H9 (cell line): ENCODE measurements at regions not wholly inside any gene's neighbourhood (a gene's known extent, or its start where the extent isn't known, plus 50 kb on each side); places are given as distances from the start of the nearest gene placed in this dataset.
A peak's percentile ranks its signal among the peaks of the same experiment; 100 is the strongest.

Experiments used
- DNase-seq: peaks from one replicate; pipeline ENCODE4 v3.0.0-alpha.2; 2017
- H2AFZ ChIP-seq: one replicate; pipeline ENCODE4 v1.6.1; 2013; ENCODE audit warnings: mild to moderate bottlenecking, low read length, control low read depth, moderate library complexity
- H2AK5ac ChIP-seq: 2 replicates; pipeline ENCODE4 v1.6.1; 2013; ENCODE audit warnings: low read length, control low read depth, mixed read lengths; ENCODE audit not compliant: insufficient read length
- H2BK120ac ChIP-seq: one replicate; pipeline ENCODE4 v1.6.1; 2013; ENCODE audit warnings: low read depth, mild to moderate bottlenecking, low read length, control low read depth, inconsistent platforms; ENCODE audit not compliant: poor library complexity, severe bottlenecking
- H2BK12ac ChIP-seq: 2 replicates; pipeline ENCODE4 v1.6.1; 2013; ENCODE audit warnings: low read length, control low read depth, mixed read lengths, low read depth; ENCODE audit not compliant: insufficient read length
- H2BK15ac ChIP-seq: 2 replicates; pipeline ENCODE4 v1.6.1; 2013; ENCODE audit warnings: low read depth, low read length, control low read depth
- H2BK20ac ChIP-seq: one replicate; pipeline ENCODE4 v1.6.1; 2013; ENCODE audit warnings: low read depth, mild to moderate bottlenecking, low read length, control low read depth, inconsistent platforms; ENCODE audit not compliant: poor library complexity, severe bottlenecking
- H2BK5ac ChIP-seq: 2 replicates; pipeline ENCODE4 v1.6.1; 2013; ENCODE audit warnings: low read length, control low read depth, mixed read lengths; ENCODE audit not compliant: insufficient read length
- H3K14ac ChIP-seq: 2 replicates; pipeline ENCODE4 v1.6.1; 2013; ENCODE audit warnings: low read length, control low read depth; ENCODE audit not compliant: insufficient read depth
- H3K18ac ChIP-seq: 2 replicates; pipeline ENCODE4 v1.6.1; 2013; ENCODE audit warnings: low read depth, mild to moderate bottlenecking, mixed read lengths, low read length, control low read depth; ENCODE audit not compliant: insufficient read length
- H3K23ac ChIP-seq: 2 replicates; pipeline ENCODE4 v1.6.1; 2013; ENCODE audit warnings: low read length, control low read depth, mixed read lengths, low read depth; ENCODE audit not compliant: insufficient read length
- H3K23me2 ChIP-seq: 2 replicates; pipeline ENCODE4 v1.6.1; 2013; ENCODE audit warnings: low read depth, mild to moderate bottlenecking, mixed read lengths, low read length, control low read depth; ENCODE audit not compliant: insufficient read length, poor library complexity, severe bottlenecking
- H3K27ac ChIP-seq: 2 replicates; pipeline ENCODE4 v1.5.1; 2013; ENCODE audit warnings: low read length, control low read depth, mixed read lengths, low read depth; ENCODE audit not compliant: insufficient read length
- H3K27me3 ChIP-seq: 2 replicates; pipeline ENCODE4 v1.6.1; 2013; ENCODE audit warnings: low read length, control low read depth, inconsistent platforms; ENCODE audit not compliant: insufficient read depth
- H3K4ac ChIP-seq: 2 replicates; pipeline ENCODE4 v1.6.1; 2013; ENCODE audit warnings: low read depth, mild to moderate bottlenecking, control low read depth, inconsistent platforms, low read length, moderate library complexity
- H3K4me1 ChIP-seq: 2 replicates; pipeline ENCODE4 v1.6.1; 2013; ENCODE audit warnings: low read length, control low read depth, inconsistent platforms; ENCODE audit not compliant: insufficient read depth
- H3K4me2 ChIP-seq: 2 replicates; pipeline ENCODE4 v1.6.1; 2013; ENCODE audit warnings: low read length, control low read depth, mixed read lengths; ENCODE audit not compliant: insufficient read length, insufficient read depth
- H3K56ac ChIP-seq: 2 replicates; pipeline ENCODE4 v1.6.1; 2013; ENCODE audit warnings: low read depth, mild to moderate bottlenecking, mixed read lengths, low read length, control low read depth; ENCODE audit not compliant: insufficient read length
- H3K79me1 ChIP-seq: 2 replicates; pipeline ENCODE4 v1.6.1; 2013; ENCODE audit warnings: low read depth, mild to moderate bottlenecking, moderate library complexity, low read length, control low read depth, inconsistent platforms; ENCODE audit not compliant: insufficient read depth, poor library complexity, severe bottlenecking
- H3K79me2 ChIP-seq: 2 replicates; pipeline ENCODE4 v1.6.1; 2013; ENCODE audit warnings: low read length, control low read depth, inconsistent platforms; ENCODE audit not compliant: insufficient read depth
- H3K9ac ChIP-seq: 2 replicates; pipeline ENCODE4 v1.6.1; 2013; ENCODE audit warnings: low read length, control low read depth, mixed read lengths; ENCODE audit not compliant: insufficient read length; ENCODE audit errors: extremely low read depth
- H3K9me3 ChIP-seq: one replicate; pipeline ENCODE4 v1.6.1; 2013; ENCODE audit warnings: low read depth, low read length, inconsistent platforms; ENCODE audit not compliant: control insufficient read depth
- H3T11ph ChIP-seq: one replicate; pipeline ENCODE4 v1.6.1; 2013; ENCODE audit warnings: mild to moderate bottlenecking, low read length, control low read depth, inconsistent platforms
- H4K20me1 ChIP-seq: one replicate; pipeline ENCODE4 v1.6.1; 2013; ENCODE audit not compliant: control insufficient read depth, insufficient read length, insufficient read depth
- H4K5ac ChIP-seq: 2 replicates; pipeline ENCODE4 v1.6.1; 2013; ENCODE audit warnings: low read depth, mild to moderate bottlenecking, mixed read lengths, low read length, control low read depth; ENCODE audit not compliant: insufficient read length
- H4K8ac ChIP-seq: replicated peaks from 2 replicates; pipeline ENCODE4 v1.6.1; 2013; ENCODE audit warnings: low read length, control low read depth, mixed read lengths, low read depth; ENCODE audit not compliant: insufficient read length
- H4K91ac ChIP-seq: 2 replicates; pipeline ENCODE4 v1.6.1; 2013; ENCODE audit warnings: low read depth, mild to moderate bottlenecking, moderate library complexity, mixed read lengths, low read length, control low read depth; ENCODE audit not compliant: insufficient read length
- H3K27ac Mint-ChIP-seq, 3 experiments: 2 replicates in 2 of 3; 3 replicates in 1 of 3; pipeline ENCODE4 v1.8.0; 2020 to 2021; ENCODE audit warnings: mixed read lengths in 3 of 3, mild to moderate bottlenecking in 1 of 3, moderate library complexity in 1 of 3
- H3K27me3 Mint-ChIP-seq: 2 replicates; pipeline ENCODE4 v1.8.0; 2021; ENCODE audit warnings: low read depth, mild to moderate bottlenecking, moderate library complexity, mixed read lengths
- H3K36me3 Mint-ChIP-seq, 3 experiments: 2 replicates in 2 of 3; 3 replicates in 1 of 3; pipeline ENCODE4 v1.8.0; 2020 to 2021; ENCODE audit warnings: low read depth in 3 of 3, mixed read lengths in 3 of 3; ENCODE audit not compliant: insufficient read depth in 1 of 3
- H3K4me1 Mint-ChIP-seq, 2 experiments: 2 replicates each; pipeline ENCODE4 v1.8.0; 2020; ENCODE audit warnings: mixed read lengths in 2 of 2
- H3K4me3 Mint-ChIP-seq, 2 experiments: 2 replicates in 1 of 2; 3 replicates in 1 of 2; pipeline ENCODE4 v1.8.0; 2020 to 2021; ENCODE audit warnings: mild to moderate bottlenecking in 2 of 2, mixed read lengths in 2 of 2, moderate library complexity in 1 of 2
- H3K9me3 Mint-ChIP-seq, 2 experiments: 2 replicates in 1 of 2; 3 replicates in 1 of 2; pipeline ENCODE4 v1.8.0; 2020; ENCODE audit warnings: mild to moderate bottlenecking in 2 of 2, mixed read lengths in 2 of 2, moderate library complexity in 1 of 2
- CTCF ChIP-seq: fragments of 200-600 bp; sonication (generic); conservative IDR thresholded peaks from 3 replicates; pipeline ENCODE4 v1.8.0; 2021; ENCODE audit warnings: antibody characterized with exemption, mild to moderate bottlenecking
- WGBS: extraction: QIAGEN DNeasy Blood & Tissue Kit; methylation state at CpG from one replicate; pipeline ENCODE4 v1.1.7; 2013; ENCODE audit warnings: missing lambda C conversion rate, low lambda C conversion rate, mixed read lengths; ENCODE audit not compliant: insufficient read length; ENCODE audit errors: extremely low coverage; 5-methylcytosine and 5-hydroxymethylcytosine counted together

GRCh38 chr15:93331545-93332167 lies 242.6 kb upstream of the RGMA start:
- Histone ChIP-seq H3K79me2 (no peaks in the 10 kb centered on the region), H4K91ac (no peak overlapping the region), H2BK5ac (no peak overlapping the region), H3K9me3 (no peaks in the 10 kb centered on the region), H2BK15ac (no peak overlapping the region), H3K4ac (no peak overlapping the region), H3K23me2 (no peaks in the 10 kb centered on the region), H2BK20ac (no peak overlapping the region), H2BK12ac (no peak overlapping the region), H4K20me1 (no peaks in the 10 kb centered on the region), H2AK5ac (no peak overlapping the region), H2BK120ac (no peak overlapping the region), H2AFZ (no peak overlapping the region), H3K4me1 (peaks cover 16% of the 10 kb centered on the region), H3K27me3 (peaks cover 30% of the 10 kb centered on the region; the same call in 1 of the 2 replicates), H3K14ac (no peak overlapping the region), H3K18ac (no peak overlapping the region), H3K56ac (no peak overlapping the region), H3K79me1 (no peaks in the 10 kb centered on the region), H3K9ac (no peak overlapping the region), H4K8ac (no peak overlapping the region), H3K27ac (no peak overlapping the region), H3T11ph (no peak overlapping the region), H4K5ac (no peak overlapping the region), H3K23ac (no peak overlapping the region), H3K4me2 (peak overlapping the region; percentile 87)
- no CpG with 5 or more reads among the region's 9 CpGs for WGBS
- Mint-ChIP-seq H3K9me3 (peaks cover 1 to 3% of the 10 kb centered on the region in 2 experiments; a peak in 2 of 5 replicates), H3K4me1 (peaks cover 58 to 66% of the 10 kb centered on the region in 2 experiments), H3K27ac (peak overlapping the region in 2 of 3 experiments; percentile 63 to 88; a peak in 4 of 7 replicates), H3K36me3 (peaks cover 0 to 9% (median 2%) of the 10 kb centered on the region in 3 experiments; a peak in 3 of 7 replicates), H3K27me3 (peaks cover 93% of the 10 kb centered on the region), H3K4me3 (peak overlapping the region; percentile 56 to 79)
- TF ChIP-seq CTCF = no peak
- peak; percentile 79 for DNase-seq
